Breast epithelium (tissue), 3 donors: ENCODE measurements at regions not wholly inside any gene's neighbourhood (a gene's known extent, or its start where the extent isn't known, plus 50 kb on each side); places are given as distances from the start of the nearest gene placed in this dataset.

ENCODE experiments used
- CTCF ChIP-seq, 3 donors: fragments of 450-650 bp; IDR thresholded peaks; one replicate each; pipeline ENCODE4 v1.5.1; 2016 to 2017; ENCODE audit warnings: antibody characterized with exemption in 3 of 3, mild to moderate bottlenecking in 3 of 3, moderate library complexity in 3 of 3
- POLR2A ChIP-seq: fragments of 450-650 bp; IDR thresholded peaks from one replicate; pipeline ENCODE4 v1.6.1; 2016; ENCODE audit warnings: antibody characterized with exemption, mild to moderate bottlenecking, moderate library complexity
- POLR2AphosphoS5 ChIP-seq, 3 donors: sonication (generic); formaldehyde crosslinking; IDR thresholded peaks; one replicate each; pipeline ENCODE4 v1.6.1; 2017; ENCODE audit warnings: antibody characterized with exemption in 3 of 3

GRCh38 chr4:59247032-59247431 is 1953.1 kb upstream of the ADGRL3 start:
- TF ChIP-seq CTCF (IDR thresholded peaks at IDR 0.05) = no peak
- no peak for TF ChIP-seq POLR2A
- no peak for TF ChIP-seq POLR2AphosphoS5 (IDR thresholded peaks at IDR 0.05)
